ENCODE measurements at regions not wholly inside any gene's neighbourhood (a gene's known extent, or its start where the extent isn't known, plus 50 kb on each side); places are given as distances from the start of the nearest gene placed in this dataset.
"Not testable (repeated sequence)": the region's sequence is repeated elsewhere in the genome, so short reads cannot be mapped to it uniquely, and the experiment has no call there.

- H3K4me3 ChIP-seq (ENCODE audit: low read depth, low read length) = no peak overlapping the region
- TF ChIP-seq CTCF (IDR thresholded peaks at IDR 0.05; ENCODE audit: borderline replicate concordance, insufficient read depth, low read depth, low read length) = no peak
These were observed 1363.5 kb upstream of the PCDH20 start for GRCh38 chr13:62779161-62779560.

- TF ChIP-seq CTCF (IDR thresholded peaks at IDR 0.05; ENCODE audit: borderline replicate concordance, insufficient read depth, low read depth, low read length) = no peak
- no peak overlapping the region for H3K4me3 ChIP-seq (ENCODE audit: low read depth, low read length)
These were observed 1351.8 kb upstream of the PCDH20 start for GRCh38 chr13:62767473-62767872.

GRCh38 chr13:62760724-62761123, 1345.1 kb upstream of the PCDH20 start:
- H3K4me3 ChIP-seq (ENCODE audit: low read depth, low read length) = no peak overlapping the region
- no peak for TF ChIP-seq CTCF (IDR thresholded peaks at IDR 0.05; ENCODE audit: borderline replicate concordance, insufficient read depth, low read depth, low read length)

GRCh38 chr13:62747629-62748028, 1332.0 kb upstream of the PCDH20 start:
- H3K4me3 ChIP-seq (ENCODE audit: low read depth, low read length) = no peak overlapping the region
- no peak for TF ChIP-seq CTCF (IDR thresholded peaks at IDR 0.05; ENCODE audit: borderline replicate concordance, insufficient read depth, low read depth, low read length)

- no peak for TF ChIP-seq CTCF (IDR thresholded peaks at IDR 0.05; ENCODE audit: borderline replicate concordance, insufficient read depth, low read depth, low read length)
- no peak overlapping the region for H3K4me3 ChIP-seq (ENCODE audit: low read depth, low read length)
These were observed 1331.5 kb upstream of the PCDH20 start for GRCh38 chr13:62747152-62747551.

GRCh38 chr13:62729746-62730145, 1314.1 kb upstream of the PCDH20 start:
- H3K4me3 ChIP-seq (ENCODE audit: low read depth, low read length) = not testable (repeated sequence)

- H3K4me3 ChIP-seq (ENCODE audit: low read depth, low read length) = no peak overlapping the region
- no peak for TF ChIP-seq CTCF (IDR thresholded peaks at IDR 0.05; ENCODE audit: borderline replicate concordance, insufficient read depth, low read depth, low read length)
These were observed 1306.2 kb upstream of the PCDH20 start for GRCh38 chr13:62721893-62722292.

- not testable (repeated sequence) for H3K4me3 ChIP-seq (ENCODE audit: low read depth, low read length)
These were observed 1296.3 kb upstream of the PCDH20 start for GRCh38 chr13:62711948-62712347.
